GM12864 (cell line): ENCODE measurements at regions not wholly inside any gene's neighbourhood (a gene's known extent, or its start where the extent isn't known, plus 50 kb on each side); places are given as distances from the start of the nearest gene placed in this dataset.
"Not testable (repeated sequence)": the region's sequence is repeated elsewhere in the genome, so short reads cannot be mapped to it uniquely, and the experiment has no call there.

Experiments used
- DNase-seq: peaks from one replicate; pipeline ENCODE4 v3.0.0-alpha.2; 2011; ENCODE audit warnings: low read depth
- H3K4me3 ChIP-seq: 2 replicates; pipeline ENCODE4 v1.5.1; 2011; ENCODE audit warnings: mild to moderate bottlenecking, low read depth, low read length, control low read depth
- TF ChIP-seq, protein P1 (sequence below): IDR thresholded peaks from 2 replicates; pipeline ENCODE4 v1.5.1; 2011; ENCODE audit warnings: low read depth, mild to moderate bottlenecking, moderate library complexity, low read length, control low read depth, inconsistent platforms; ENCODE audit errors: missing control alignments

DNA sequence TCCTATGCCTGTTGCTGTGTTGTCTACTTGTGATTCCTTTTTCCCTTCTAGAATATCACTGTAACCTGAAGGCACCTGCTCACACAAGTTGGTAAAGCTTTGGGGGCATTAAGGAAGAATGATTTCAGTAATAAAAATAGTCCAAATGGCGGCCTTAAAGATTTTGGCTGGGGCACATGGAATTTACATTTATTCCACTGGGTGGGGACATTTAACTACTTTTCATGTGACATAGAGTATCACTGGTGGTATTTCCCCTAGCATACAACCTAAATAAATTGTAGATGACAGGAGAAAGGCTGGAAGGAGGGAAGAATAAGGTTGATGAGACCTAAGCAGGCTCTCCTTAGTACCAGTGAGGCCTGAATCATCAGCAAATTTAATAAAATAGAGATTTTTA is 121.8 kb upstream of the EDA2R start:
- TF ChIP-seq, protein P1, sequence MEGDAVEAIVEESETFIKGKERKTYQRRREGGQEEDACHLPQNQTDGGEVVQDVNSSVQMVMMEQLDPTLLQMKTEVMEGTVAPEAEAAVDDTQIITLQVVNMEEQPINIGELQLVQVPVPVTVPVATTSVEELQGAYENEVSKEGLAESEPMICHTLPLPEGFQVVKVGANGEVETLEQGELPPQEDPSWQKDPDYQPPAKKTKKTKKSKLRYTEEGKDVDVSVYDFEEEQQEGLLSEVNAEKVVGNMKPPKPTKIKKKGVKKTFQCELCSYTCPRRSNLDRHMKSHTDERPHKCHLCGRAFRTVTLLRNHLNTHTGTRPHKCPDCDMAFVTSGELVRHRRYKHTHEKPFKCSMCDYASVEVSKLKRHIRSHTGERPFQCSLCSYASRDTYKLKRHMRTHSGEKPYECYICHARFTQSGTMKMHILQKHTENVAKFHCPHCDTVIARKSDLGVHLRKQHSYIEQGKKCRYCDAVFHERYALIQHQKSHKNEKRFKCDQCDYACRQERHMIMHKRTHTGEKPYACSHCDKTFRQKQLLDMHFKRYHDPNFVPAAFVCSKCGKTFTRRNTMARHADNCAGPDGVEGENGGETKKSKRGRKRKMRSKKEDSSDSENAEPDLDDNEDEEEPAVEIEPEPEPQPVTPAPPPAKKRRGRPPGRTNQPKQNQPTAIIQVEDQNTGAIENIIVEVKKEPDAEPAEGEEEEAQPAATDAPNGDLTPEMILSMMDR: no peak
- H3K4me3 ChIP-seq: no peak overlapping the region
- DNase-seq: no peak

DNA sequence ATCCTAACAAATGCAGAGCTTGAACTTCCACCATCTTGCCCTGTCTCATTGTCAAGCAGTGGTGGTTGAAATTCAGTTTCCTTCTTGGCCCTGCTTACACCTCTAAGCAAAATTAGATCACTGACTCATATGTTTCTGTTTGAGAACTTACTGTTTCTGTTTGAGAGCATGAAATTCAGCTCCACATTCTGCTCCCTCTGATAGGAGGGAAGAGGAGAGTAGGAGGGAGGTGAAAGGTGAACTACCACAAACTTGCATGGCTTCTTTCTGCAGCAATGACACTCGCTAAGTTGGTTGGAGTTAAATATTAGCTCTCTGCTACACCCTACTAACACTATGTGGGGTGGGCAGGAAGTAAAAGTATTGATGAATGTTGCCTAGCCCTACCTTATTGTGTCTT is 117.8 kb upstream of the EDA2R start:
- no peak for DNase-seq
- TF ChIP-seq, protein P1: no peak
- H3K4me3 ChIP-seq: no peak overlapping the region

DNA sequence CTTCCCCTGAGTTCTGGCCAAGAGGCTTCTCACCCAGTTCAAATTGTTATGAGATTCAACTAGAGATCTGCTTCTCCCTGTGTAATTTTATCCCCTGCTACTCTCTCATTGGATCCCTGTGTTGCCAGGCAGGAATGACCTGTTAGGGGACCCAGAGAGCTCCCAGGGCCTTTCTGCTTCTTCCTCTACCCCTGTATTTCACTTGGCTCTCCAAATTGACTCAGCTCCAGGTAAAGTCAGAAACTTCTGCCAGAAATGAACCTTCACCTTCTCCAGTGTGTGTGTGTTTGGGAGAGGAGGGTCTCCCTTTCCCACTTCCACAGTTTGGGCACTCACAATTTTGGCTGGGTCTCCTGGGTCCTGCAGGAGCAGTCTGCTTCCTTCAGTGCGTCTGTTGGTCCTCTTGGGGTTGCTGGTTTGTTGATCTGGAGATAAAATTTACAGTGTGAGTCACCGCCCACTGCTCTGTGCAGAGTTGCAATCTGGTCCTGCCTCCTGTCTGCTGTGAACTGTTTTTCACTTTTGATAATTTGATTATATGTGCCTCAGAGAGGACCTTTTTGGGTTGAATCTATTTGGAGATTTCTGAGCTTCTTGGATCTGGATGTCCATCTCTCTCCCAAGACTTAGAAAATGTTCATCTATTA is 112.4 kb upstream of the EDA2R start:
- H3K4me3 ChIP-seq: no peak overlapping the region
- TF ChIP-seq, protein P1: no peak
- no peak for DNase-seq

DNA sequence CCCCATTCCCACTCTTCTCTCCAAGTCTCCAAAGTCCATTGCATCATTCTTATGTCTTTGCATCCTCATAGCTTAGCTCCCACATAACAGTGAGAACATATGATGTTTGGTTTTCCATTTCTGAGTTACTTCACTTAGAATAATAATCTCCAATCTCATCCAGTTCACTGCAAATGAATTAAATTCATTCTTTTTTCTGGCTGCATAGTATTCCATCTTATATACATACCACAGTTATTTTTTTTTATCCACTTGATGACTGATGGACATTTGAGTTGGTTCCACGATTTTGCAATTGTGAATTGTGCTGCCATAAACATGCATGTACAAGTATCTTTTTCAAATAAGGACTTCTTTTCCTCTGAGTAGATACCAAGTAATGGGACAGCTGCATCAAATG is 105.6 kb upstream of the EDA2R start:
- not testable (repeated sequence) for H3K4me3 ChIP-seq, DNase-seq

DNA sequence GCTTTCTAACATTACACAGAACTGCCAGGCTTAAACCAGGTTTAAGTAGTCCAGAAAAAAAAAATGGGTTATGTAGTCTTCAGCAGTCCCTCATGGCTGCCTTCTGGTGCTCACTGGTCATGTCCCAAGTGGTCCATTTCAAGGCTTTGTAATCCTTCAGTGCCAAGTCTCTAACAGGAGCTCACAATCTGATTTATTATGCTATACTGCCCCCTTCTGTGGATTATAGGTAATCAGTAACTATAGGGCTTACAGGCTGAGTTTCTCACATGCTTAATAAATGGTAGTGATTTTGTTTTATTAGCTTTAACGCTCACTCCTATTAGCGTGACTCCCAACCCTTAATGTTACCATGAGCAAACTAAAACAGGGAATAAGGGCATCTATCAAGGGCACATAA is 92.5 kb upstream of the EDA2R start:
- TF ChIP-seq, protein P1: peak; percentile 9
- no peak for DNase-seq
- no peak overlapping the region for H3K4me3 ChIP-seq

DNA sequence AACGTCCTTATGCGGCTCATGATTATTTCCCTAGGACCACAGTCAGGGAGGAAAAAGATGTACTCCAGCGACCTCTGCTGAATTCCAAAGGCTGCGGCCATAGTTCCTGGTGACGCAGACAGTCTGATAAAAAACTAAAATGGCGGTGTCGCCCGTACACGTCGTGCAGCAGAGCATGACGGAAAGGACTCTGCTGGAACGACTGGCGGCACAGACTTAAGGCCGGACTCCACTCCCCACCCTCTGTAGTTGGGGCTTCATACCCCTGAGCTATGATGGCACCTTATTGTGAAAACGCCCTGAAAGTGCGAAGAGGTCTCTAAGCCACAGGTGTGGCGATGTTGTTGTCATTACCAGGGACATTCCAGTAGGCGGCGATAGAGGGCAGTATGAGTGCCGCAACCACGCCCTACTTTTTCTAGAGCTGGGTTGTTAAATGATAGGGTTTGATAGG is 90.0 kb upstream of the EDA2R start:
- no peak overlapping the region for H3K4me3 ChIP-seq
- TF ChIP-seq, protein P1: peak; percentile 57
- no peak for DNase-seq

DNA sequence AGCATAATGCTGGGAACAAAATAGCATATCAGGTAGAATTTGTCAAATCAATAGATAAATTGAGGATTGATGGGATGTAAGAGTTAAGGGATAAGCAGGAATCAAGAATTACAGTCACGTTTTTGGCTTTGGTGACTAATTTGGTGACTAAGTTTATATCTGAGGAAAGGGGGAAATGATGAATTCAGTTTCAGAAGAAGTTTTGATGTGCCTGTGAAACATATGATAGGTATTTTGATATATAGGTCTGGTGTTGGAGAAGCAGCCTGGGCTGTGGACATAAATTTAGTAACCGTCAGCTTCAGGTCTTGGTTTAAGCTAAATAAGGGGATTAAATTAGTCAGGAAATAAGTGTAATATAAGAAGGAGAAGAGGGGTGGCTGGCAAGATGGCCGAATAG is 79.0 kb upstream of the EDA2R start:
- H3K4me3 ChIP-seq: no peak overlapping the region
- no peak for DNase-seq
- TF ChIP-seq, protein P1: no peak
